HG03139 (cell line): ENCODE measurements at regions not wholly inside any gene's neighbourhood (a gene's known extent, or its start where the extent isn't known, plus 50 kb on each side); places are given as distances from the start of the nearest gene placed in this dataset.

Source experiments
- ATAC-seq: cut with Tn5 transposase; IDR thresholded peaks from one replicate; pipeline ENCODE4 v1.9.1; 2021; ENCODE audit not compliant: unreplicated experiment

- ATAC-seq = no peak
Observed at GRCh38 chr2:120453635-120453998, 107.7 kb downstream of the INHBB start.

GRCh38 chr2:120454654-120455385 is 108.9 kb downstream of the INHBB start:
- no peak for ATAC-seq

- no peak for ATAC-seq
Observed at GRCh38 chr2:120455390-120455789, 109.5 kb downstream of the INHBB start.

- ATAC-seq = no peak
Observed at GRCh38 chr2:120456867-120457266, 110.9 kb downstream of the INHBB start.

- no peak for ATAC-seq
Observed at GRCh38 chr2:120460511-120460910, 114.6 kb downstream of the INHBB start.

GRCh38 chr2:120461092-120461491 is 115.2 kb downstream of the INHBB start:
- no peak for ATAC-seq

GRCh38 chr2:120461546-120462537 is 115.9 kb downstream of the INHBB start:
- ATAC-seq = no peak

GRCh38 chr2:120463527-120463926 is 117.6 kb downstream of the INHBB start:
- ATAC-seq = no peak

GRCh38 chr2:120463996-120464395 is 118.1 kb downstream of the INHBB start:
- ATAC-seq = no peak

GRCh38 chr2:120464448-120464931 is 118.6 kb downstream of the INHBB start:
- no peak for ATAC-seq

GRCh38 chr2:120465012-120465700 is 119.2 kb downstream of the INHBB start:
- no peak for ATAC-seq

GRCh38 chr2:120465701-120465988 is 119.7 kb downstream of the INHBB start:
- ATAC-seq = no peak

GRCh38 chr2:120465989-120466703 is 120.2 kb downstream of the INHBB start:
- ATAC-seq = no peak

GRCh38 chr2:120466704-120467054 is 120.7 kb downstream of the INHBB start:
- no peak for ATAC-seq

- no peak for ATAC-seq
Observed at GRCh38 chr2:120468136-120468535, 122.2 kb downstream of the INHBB start.

- ATAC-seq = no peak
Observed at GRCh38 chr2:120469426-120469825, 123.5 kb downstream of the INHBB start.

- no peak for ATAC-seq
Observed at GRCh38 chr2:120470041-120470965, 124.4 kb downstream of the INHBB start.

GRCh38 chr2:120471166-120471565 is 125.2 kb downstream of the INHBB start:
- no peak for ATAC-seq

- no peak for ATAC-seq
Observed at GRCh38 chr2:120472031-120472430, 126.1 kb downstream of the INHBB start.

- ATAC-seq = no peak
Observed at GRCh38 chr2:120472891-120473309, 127.0 kb downstream of the INHBB start.
